Ectodermal cell (in vitro differentiated cells): ENCODE measurements at regions not wholly inside any gene's neighbourhood (a gene's known extent, or its start where the extent isn't known, plus 50 kb on each side); places are given as distances from the start of the nearest gene placed in this dataset.

Experiments
- H3K27ac ChIP-seq: 2 replicates; pipeline ENCODE4 v1.7.0; 2013; ENCODE audit warnings: mild to moderate bottlenecking, low read depth, low read length; ENCODE audit not compliant: insufficient read depth, poor library complexity, severe bottlenecking
- H3K27me3 ChIP-seq: 2 replicates; pipeline ENCODE4 v1.7.0; 2013; ENCODE audit warnings: mild to moderate bottlenecking, low read length; ENCODE audit not compliant: insufficient read depth, control insufficient read depth, poor library complexity, severe bottlenecking
- H3K36me3 ChIP-seq: one replicate; pipeline ENCODE4 v1.7.0; 2013; ENCODE audit warnings: low read length; ENCODE audit not compliant: control insufficient read depth, insufficient read depth
- H3K4me1 ChIP-seq: one replicate; pipeline ENCODE4 v1.7.0; 2013; ENCODE audit warnings: low read length; ENCODE audit not compliant: control insufficient read depth, insufficient read depth
- H3K4me3 ChIP-seq: 2 replicates; pipeline ENCODE4 v1.7.0; 2013; ENCODE audit warnings: low read depth, low read length, control low read depth; ENCODE audit not compliant: insufficient read depth
- H3K9me3 ChIP-seq: 2 replicates; pipeline ENCODE4 v1.7.0; 2013; ENCODE audit warnings: mild to moderate bottlenecking, low read length, moderate library complexity; ENCODE audit not compliant: control insufficient read depth
- WGBS, 2 experiments: methylation state at CpG; one replicate each; pipeline ENCODE4 v1.1.7; 2013; ENCODE audit warnings: missing lambda C conversion rate in 2 of 2; 5-methylcytosine and 5-hydroxymethylcytosine counted together

DNA sequence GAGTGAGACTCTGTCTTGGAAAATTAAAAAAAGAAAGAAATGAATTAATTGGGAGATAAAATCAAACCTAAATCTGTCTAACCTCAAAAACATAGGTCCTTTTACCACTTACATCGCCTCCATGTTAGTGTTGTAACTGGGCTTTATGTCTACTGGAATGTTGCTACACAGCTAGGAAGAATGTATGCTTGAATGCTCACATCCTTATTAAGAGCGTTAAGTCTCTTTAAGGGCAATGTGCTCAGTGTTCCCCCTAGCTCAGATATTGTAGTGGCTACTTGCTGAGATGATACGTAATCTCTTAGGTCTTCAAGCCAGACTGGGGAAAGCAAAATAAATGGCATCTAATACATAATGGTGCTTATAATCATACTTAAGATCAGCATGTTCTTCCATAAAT, 1072.8 kb downstream of the PDHA2 start:
- Histone ChIP-seq H3K36me3 (no peaks in the 10 kb centered on the region), H3K27me3 (no peaks in the 10 kb centered on the region), H3K4me3 (no peak overlapping the region), H3K9me3 (no peaks in the 10 kb centered on the region), H3K27ac (no peak overlapping the region), H3K4me1 (no peaks in the 10 kb centered on the region)
- 83 to 88% methylated on average over 2 to 3 of the region's 3 CpGs for WGBS, 2 experiments

DNA sequence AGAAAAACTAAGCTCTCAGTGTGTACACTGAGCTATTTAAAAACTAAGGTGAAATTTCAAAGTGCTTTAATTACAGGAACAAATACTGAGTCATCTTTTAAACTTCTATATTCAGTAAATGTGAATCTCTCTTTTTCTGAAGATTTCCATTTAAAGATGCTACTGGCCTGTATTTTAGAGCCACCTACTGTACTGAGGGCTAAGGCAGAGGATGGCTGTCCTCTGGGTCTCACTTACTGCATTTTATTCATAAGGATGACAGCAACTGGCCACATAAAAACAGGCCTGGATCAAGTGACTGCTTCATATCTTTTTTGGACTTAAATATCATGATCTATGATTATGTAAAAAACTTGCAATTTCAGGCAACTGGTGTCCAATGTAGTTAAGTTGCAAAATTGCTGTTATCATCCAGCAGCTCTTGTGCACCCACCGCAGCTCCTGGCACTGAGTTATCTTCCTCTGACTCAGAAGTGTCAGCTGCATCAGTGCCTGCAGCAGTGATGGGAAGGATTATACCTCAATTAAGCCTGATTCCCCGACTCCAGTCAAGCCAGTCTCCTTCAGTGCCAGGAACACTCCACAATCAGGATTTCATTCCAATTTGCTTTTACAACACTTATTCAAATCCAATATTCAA, 1073.7 kb downstream of the PDHA2 start:
- WGBS, 2 experiments = 88 to 90% methylated on average over 2 of the region's 2 CpGs
- Histone ChIP-seq H3K9me3 (no peaks in the 10 kb centered on the region), H3K27me3 (no peaks in the 10 kb centered on the region), H3K27ac (no peak overlapping the region), H3K36me3 (no peaks in the 10 kb centered on the region), H3K4me3 (no peak overlapping the region), H3K4me1 (no peaks in the 10 kb centered on the region)

DNA sequence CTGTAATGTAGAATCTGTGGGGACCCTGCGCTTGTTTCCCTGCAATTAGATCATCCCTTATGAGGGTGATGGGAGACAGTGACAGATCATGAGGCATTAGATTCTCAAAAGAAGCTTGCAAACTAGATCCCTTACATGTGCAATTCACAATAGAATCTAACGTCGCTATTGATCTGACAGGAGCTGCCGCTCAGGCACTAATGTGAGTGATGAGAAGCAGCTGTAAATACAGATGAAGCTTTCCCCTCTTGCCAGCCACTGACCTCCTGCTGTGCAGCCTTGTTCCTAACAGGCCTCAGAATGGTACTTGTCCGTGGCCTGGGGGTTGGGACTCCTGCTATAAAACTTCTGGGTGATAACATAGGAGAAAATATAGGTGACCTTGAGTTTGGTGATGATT, 1076.8 kb downstream of the PDHA2 start:
- Histone ChIP-seq H3K4me3 (no peak overlapping the region), H3K27me3 (no peaks in the 10 kb centered on the region), H3K9me3 (no peaks in the 10 kb centered on the region), H3K36me3 (no peaks in the 10 kb centered on the region), H3K4me1 (no peaks in the 10 kb centered on the region), H3K27ac (no peak overlapping the region)
- 34 to 59% methylated on average over 4 to 5 of the region's 5 CpGs for WGBS, 2 experiments

DNA sequence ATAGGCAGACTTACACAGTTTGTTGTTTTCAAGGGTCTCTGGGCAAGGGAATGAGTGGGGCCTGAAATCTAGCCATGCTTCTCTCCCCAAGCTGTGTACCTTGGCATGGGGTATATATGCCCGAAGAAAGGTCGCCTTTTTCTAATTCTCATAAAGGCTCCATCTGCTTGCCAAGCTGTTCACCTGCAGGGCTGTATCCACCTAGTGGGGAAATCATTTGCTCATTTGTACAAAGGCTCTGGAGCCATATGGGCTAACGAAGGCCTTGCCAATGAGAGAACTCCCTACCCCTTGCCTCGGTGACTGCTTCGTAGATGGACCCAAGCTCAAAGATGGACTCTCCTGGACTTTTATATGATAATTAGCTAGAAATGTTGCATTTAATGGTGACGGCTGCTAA, 1097.0 kb downstream of the PDHA2 start:
- no peaks in the 10 kb centered on the region for H3K36me3 ChIP-seq
- H3K27me3 ChIP-seq = no peaks in the 10 kb centered on the region
- H3K4me3 ChIP-seq = no peak overlapping the region
- no peaks in the 10 kb centered on the region for H3K4me1 ChIP-seq
- WGBS, 2 experiments = 90 to 95% methylated on average over 6 of the region's 6 CpGs
- H3K27ac ChIP-seq = no peak overlapping the region
- H3K9me3 ChIP-seq = no peaks in the 10 kb centered on the region

DNA sequence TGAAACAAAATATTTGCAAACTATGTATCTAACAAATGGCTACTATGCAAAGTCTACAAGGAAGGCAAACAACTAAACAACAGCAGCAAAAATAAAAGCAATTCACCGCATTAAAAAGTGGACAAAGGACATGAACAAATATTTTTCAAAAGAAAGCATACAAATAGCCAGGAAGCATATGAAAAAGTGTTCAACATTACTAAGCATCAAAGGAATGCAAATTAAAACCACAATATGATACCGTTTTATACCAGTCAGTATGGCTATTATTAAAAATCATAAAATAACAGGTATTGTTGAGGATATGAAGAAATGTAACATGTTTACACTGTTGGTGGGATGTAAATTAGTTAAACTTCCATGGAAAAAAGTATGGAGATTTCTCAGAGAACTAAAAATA, 1106.7 kb downstream of the PDHA2 start:
- 95 to 100% methylated on average over 1 to 2 of the region's 2 CpGs for WGBS, 2 experiments
- no peaks in the 10 kb centered on the region for H3K4me1 ChIP-seq
- no peak overlapping the region for H3K27ac ChIP-seq

DNA sequence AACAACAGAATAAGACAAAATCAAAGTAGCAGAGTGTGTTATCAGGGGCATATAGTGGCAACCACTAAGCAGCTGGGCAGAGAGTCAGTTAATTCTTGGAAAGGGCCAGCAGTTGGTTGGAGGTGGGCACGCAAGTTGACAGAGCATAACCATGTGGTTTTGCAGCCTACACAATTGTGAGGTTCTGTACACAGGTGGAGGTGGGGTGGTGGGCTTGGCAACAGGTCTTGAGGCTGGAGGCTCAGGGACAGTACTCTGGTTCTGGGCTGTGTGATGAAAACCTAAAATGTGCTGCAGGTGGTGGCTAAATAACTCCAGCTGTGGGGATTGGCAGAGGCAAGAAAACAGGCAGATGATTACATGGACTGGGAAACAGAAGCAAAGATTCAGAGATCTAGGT, 1112.7 kb downstream of the PDHA2 start:
- Histone ChIP-seq H3K36me3 (no peaks in the 10 kb centered on the region), H3K27ac (no peak overlapping the region), H3K4me3 (no peak overlapping the region), H3K27me3 (no peaks in the 10 kb centered on the region), H3K9me3 (no peaks in the 10 kb centered on the region), H3K4me1 (no peaks in the 10 kb centered on the region)
- 92 to 95% methylated on average over 1 of the region's 1 CpG for WGBS, 2 experiments

More for the DNA sequence above, 1106.7 kb downstream of the PDHA2 start:
- Histone ChIP-seq H3K36me3 (no peaks in the 10 kb centered on the region), H3K9me3 (no peaks in the 10 kb centered on the region), H3K4me3 (no peak overlapping the region), H3K27me3 (no peaks in the 10 kb centered on the region)

DNA sequence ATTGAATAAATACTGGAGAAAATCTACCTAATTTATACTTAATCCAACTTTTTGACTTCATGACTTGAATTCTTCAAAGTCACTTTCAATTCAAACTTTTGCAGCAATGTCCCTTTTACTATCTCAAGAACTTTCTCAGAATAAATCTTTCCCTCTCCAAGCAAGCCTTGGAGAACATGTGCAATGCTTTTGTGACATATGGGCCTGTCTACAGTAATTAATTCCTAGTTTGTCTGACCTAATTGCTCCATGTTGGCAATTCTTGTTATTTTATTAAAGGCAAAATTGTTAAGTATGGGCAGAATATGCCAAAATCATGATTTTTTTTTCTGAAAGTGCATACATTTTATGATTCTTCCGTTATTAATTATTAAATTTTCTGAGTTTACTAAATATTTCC, 1115.3 kb downstream of the PDHA2 start:
- H3K9me3 ChIP-seq = no peaks in the 10 kb centered on the region
- no CpG with 5 or more reads among the region's 1 CpG for WGBS, 2 experiments
- no peaks in the 10 kb centered on the region for H3K36me3 ChIP-seq
- no peak overlapping the region for H3K27ac ChIP-seq
- H3K4me1 ChIP-seq = no peaks in the 10 kb centered on the region
- H3K4me3 ChIP-seq = no peak overlapping the region
- H3K27me3 ChIP-seq = no peaks in the 10 kb centered on the region

DNA sequence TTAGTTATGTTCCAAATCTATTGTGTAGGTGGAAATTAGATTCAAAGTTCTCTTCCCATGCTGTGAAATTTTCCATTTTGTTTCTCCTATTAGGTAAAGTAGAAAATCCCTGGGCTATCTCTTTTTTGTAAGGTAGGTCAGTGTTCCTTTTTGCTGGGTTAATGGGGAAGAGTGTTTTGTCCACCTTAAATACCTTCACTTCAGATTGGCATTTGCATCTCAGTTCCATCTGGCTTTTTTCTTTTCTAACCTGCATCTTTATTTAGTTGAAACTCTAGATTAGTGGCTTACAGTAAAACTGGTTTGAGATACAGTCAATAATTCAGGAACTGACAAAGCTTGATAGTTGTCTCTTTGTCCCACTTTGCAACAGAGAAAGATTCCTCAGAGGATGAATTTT, 1115.8 kb downstream of the PDHA2 start:
- no peaks in the 10 kb centered on the region for H3K36me3 ChIP-seq
- H3K27me3 ChIP-seq = no peaks in the 10 kb centered on the region
- no peak overlapping the region for H3K27ac ChIP-seq
- H3K4me3 ChIP-seq = no peak overlapping the region
- no peaks in the 10 kb centered on the region for H3K4me1 ChIP-seq
- no peaks in the 10 kb centered on the region for H3K9me3 ChIP-seq

DNA sequence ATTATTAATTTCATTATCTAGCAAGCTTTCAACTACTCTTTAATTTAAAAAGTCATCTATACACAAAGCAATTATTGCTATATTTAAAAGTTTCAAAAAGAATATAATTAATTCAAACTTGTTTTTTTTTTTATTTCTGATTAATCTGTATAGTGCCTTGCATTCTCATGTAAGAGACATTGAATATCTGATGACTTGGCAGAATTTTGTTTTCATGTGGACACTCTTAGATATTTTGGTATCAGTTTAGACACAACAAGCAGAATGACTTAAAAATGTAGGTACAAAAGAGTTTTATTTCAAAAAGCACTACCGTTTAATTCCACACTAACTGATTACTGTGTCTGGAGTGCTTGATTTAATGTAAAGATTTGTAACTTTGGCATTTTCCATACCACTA, 1129.6 kb downstream of the PDHA2 start:
- H3K4me1 ChIP-seq = no peaks in the 10 kb centered on the region
- 100% methylated on average over 1 of the region's 1 CpG; no CpG with 5 or more reads in 1 of the 2 experiments for WGBS, 2 experiments
- no peaks in the 10 kb centered on the region for H3K36me3 ChIP-seq

DNA sequence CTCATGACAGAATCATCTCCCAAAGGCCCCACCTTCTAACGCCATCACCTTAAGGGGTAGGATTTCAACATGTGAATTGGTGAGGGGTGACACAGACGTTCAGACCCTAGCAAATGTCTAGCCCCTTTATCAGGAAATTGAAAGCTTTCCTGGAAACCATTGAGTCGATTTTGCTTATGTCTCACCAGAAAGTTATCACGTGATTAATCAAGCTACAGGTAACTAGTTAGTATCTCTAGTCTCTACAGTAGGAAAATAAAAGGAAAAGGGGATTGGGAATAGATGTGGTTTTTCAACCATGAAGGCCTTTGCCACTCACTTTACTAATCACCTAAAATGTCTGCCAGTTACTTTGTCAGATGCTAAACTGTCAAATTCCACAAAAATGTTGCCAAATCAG, 1133.0 kb downstream of the PDHA2 start:
- Histone ChIP-seq H3K9me3 (no peaks in the 10 kb centered on the region), H3K4me1 (no peaks in the 10 kb centered on the region), H3K36me3 (no peaks in the 10 kb centered on the region), H3K4me3 (no peak overlapping the region), H3K27ac (no peak overlapping the region), H3K27me3 (no peaks in the 10 kb centered on the region)
- WGBS, 2 experiments = 94 to 95% methylated on average over 4 of the region's 4 CpGs

More for the DNA sequence above, 1129.6 kb downstream of the PDHA2 start:
- H3K9me3 ChIP-seq = no peaks in the 10 kb centered on the region
- no peaks in the 10 kb centered on the region for H3K27me3 ChIP-seq
- no peak overlapping the region for H3K4me3 ChIP-seq
- no peak overlapping the region for H3K27ac ChIP-seq

DNA sequence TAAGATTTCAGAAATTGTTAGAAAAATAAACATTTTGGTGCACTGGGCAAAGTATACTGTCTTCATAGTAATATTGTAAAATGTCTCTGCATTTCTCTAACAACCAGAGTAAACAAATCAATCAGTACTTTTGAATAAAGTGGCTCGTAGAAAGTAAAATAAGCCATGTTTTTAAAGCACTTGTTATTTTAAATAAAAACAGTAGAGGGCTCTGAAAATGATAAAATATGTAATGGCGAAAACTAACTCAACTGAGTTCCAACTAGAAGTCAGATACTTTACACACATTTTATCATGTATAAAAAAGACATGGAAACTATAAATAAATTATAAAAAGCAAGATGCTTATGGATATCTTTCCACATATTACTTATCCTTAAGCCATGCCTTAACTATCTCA, 1134.4 kb downstream of the PDHA2 start:
- Histone ChIP-seq H3K36me3 (no peaks in the 10 kb centered on the region), H3K4me1 (no peaks in the 10 kb centered on the region), H3K27me3 (no peaks in the 10 kb centered on the region), H3K4me3 (no peak overlapping the region), H3K9me3 (no peaks in the 10 kb centered on the region), H3K27ac (no peak overlapping the region)
- no CpG with 5 or more reads among the region's 2 CpGs for WGBS, 2 experiments
